HG03354 (cell line): ENCODE measurements at regions not wholly inside any gene's neighbourhood (a gene's known extent, or its start where the extent isn't known, plus 50 kb on each side); places are given as distances from the start of the nearest gene placed in this dataset.
"Not testable (repeated sequence)": the region's sequence is repeated elsewhere in the genome, so short reads cannot be mapped to it uniquely, and the experiment has no call there.

Source experiments
- ATAC-seq: cut with Tn5 transposase; IDR thresholded peaks from one replicate; pipeline ENCODE4 v1.9.1; 2021; ENCODE audit warnings: mild to moderate bottlenecking; ENCODE audit not compliant: unreplicated experiment, poor library complexity, severe bottlenecking

DNA sequence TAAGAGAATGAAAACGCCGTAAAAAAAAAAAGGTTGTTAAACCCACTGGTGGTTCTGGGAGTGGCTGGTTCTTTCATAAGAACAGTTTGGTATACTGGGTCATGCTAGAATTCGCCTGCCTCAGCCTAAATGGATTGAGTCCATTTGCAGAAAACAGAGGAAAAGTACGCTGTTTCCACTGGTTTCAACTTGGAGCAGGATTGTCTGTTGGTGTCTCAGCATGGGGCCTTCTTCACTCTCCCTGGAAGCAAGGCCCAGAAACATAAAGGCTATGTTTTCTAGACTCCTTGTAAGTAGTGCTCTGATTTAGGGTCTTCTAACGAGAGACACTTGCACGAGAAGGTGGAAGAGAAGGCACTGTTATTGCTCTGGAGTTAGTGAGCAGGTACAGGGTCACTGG lies 116.9 kb upstream of the MTAP start:
- no peak for ATAC-seq

DNA sequence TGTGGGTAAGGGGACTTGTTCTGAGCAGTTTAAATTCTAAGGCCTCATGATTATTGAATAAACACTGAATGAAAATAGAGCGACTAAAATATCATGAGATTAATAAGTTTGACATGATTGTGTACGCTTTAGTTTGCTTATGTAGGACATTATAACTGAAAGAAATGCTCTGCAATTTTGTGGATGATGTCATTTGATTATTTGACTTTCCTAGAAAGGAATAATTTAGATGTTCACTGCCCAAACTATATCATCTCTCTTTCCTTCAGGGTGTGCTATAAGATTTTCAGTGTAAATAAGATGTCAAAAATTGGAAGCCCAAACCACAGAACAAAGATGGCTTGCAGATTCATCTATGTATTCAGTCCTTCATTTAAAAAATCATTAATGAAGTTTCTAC lies 115.7 kb upstream of the MTAP start:
- no peak for ATAC-seq

DNA sequence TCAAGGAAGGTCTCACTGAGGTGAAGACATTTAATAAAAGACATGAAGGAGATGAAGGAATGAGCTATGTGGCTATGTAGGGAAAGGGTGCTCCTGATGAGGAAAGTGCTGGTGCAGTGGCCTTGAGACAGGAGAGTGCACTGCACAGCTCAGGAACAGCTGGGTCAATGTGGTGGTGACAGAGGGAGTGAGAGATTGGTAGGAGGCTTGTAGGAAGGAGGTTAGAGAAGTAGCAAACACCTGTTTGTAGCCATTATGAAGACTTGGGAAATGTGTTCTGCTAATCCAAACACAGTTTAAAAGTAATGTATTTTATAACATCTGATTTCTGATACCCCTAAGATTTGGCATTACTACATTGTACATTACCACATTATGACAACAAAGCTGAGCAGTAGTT lies 115.1 kb upstream of the MTAP start:
- no peak for ATAC-seq

DNA sequence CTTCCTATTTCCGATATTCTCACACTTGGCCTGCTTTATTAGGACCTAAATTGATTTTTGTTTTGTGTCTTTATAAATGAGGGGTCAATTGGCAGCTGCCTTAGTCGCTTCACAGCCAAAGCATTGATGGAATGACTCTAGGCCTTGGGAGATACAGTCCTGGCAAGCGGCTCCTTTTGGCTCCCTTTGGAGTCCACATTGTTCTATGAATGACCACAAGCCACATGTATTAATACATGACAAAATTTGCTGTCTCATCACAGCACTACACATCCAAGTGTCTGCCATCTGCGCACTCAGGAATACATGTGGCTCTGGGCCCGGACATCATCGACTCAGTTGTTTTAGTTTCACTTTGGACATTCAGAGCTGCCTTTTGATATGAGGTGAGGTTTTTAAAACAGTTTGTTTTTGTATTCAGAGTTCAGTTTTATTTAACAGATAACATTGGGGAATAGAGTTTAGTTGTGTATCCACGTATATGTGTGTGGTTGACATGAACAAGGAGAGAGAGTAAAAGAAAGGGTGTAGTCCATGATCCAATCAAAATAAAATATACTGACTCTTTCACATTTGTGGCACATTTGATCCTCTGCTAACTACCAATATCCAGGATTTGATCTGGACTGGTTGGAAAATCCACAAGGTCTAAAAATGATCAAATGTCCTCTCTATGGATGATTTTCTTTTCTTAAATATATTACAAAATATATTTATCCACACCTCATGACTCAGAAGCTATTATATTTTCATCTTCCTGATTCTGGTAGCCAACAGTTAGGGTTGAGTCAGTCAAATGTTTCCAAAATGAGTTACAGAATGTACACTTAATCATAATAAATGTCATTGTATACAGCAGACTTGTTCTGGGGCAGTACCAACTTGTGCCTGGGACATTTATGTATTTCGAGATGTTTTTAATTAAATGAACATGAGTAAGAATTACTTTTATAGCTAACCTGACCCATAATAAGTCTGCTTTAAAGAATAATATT lies 114.0 kb upstream of the MTAP start:
- no peak for ATAC-seq

DNA sequence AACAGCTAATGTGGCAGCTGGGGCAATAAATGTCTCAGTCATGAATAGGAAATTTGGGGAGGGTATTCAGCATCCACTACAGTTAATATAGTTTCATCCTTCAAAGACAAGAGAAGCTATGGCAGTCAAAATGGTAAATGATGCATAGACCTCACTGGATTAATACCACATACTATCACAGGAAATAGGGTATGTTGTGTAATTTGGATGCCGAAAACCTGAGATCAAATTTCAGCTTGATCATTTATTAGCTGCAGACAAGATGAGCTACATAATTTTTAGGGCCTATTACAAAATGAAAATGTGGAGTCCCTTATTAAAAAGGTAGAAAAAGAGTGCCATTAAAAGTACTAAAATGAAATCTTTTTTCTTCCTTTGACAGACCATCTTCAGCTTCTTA lies 112.6 kb upstream of the MTAP start:
- no peak for ATAC-seq

DNA sequence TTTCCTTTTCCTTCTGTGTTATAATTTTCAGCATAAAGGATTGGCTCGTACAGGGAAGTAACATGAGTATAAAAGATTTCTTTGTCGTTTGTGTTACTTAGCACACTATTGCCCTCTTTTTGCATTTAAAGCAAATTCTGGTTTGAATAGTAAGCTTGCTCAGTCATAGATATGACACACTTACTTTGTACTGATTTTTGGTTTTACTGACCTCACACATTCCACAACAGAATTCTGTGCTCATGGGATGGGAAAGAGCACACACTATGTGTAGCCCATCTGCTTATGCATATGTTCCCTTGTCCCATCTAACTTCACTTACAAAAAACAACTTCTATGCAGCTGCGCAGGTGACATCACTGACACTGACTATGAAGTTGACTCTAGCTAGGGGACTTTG lies 111.9 kb upstream of the MTAP start:
- ATAC-seq, result no peak

DNA sequence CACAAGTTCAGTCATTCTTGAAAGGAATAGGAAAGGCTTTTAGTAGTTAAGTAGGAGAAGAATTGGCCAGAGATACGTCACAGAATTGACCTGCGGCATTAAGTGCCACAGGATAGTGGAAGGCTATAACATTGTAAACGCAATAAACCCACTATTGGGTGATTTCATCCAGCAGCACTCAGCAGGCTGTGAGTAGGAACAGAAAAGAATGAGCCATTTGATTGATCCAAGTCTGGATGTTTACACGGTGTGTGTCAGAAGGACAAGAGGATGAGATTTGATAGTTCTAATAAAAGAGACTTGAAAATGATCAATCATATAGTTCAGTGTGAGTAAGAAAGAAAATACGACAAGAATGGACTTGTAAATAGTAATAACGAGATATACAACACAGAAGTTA lies 110.0 kb upstream of the MTAP start:
- no peak for ATAC-seq

DNA sequence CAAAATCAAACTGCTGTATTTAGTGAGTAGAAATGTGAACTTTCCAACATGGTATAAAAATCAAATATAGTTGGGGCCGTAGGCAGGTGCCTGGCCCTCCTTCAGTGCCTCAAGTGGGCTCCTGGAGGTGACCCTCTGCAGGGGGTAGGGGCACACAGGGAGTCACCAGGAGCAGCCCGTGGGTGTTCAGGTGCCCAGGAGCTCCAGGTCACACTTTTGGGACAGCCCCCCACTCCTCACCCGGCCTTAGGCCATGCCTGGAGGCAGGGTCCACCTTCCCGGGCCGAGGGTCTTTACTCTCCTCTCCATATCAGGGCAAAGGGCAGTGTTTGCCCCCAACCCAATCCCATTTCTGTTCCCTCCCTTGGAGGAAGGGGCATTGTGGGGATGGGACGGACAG lies 108.0 kb upstream of the MTAP start:
- no peak for ATAC-seq

DNA sequence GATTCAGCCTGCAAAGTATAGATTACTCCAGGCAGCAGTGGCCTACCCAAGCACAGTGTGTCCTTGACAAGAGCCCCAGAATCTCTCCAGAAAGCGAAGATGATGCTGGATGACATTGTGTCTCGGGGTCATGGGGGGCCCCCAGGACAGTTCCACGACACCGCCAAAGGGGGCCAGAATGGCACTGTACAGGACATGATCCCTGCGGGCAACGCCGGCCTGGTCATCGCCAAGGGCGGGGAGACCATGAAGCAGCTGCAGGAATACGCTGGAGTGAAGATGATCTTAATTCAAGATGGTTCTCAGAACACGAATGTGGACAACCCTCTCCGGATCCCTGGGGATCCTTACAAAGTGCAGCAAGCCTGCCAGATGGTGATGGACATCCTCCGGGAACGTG lies 107.0 kb upstream of the MTAP start:
- no peak for ATAC-seq

DNA sequence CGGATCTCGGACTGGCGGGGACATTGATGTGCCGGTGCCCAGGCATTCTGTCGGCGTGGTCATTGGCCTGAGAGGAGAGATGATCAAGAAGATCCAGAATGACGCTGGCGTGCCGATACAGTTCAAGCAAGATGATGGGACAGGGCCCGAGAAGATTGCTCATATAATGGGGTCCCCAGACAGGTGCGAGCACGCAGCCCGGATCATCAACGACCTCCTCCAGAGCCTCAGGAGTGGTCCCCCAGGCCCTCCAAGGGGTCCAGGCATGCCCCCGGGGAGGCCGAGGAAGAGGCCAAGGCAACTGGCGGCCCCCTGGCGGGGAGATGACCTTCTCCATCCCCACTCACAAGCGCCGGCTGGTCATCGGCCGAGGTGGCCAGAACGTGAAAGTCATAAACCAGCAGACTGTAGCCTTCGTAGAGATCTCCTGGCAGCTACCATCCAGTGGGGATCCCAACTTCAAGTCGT lies 106.5 kb upstream of the MTAP start:
- ATAC-seq, result no peak

DNA sequence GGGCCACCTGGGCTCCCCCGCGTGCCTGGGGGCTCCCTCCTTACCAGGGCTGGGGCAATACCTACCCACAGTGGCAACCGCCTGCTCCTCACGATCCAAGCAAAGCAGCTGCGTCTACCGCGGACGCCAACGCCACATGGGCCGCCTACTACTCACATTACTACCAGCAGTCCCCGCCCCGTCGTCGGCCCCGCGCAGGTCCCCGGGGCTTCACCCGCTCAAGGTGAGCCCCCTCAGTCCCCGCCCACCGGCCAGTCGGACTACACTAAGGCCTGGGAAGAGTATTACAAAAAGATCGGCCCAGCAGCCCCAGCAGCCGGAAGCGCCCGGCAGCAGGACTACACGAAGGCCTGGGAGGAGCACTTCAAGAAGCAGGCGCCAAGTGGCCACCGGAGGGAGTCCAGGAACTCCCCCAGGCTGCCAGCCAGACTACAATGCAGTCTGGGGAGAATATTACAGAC lies 106.0 kb upstream of the MTAP start:
- ATAC-seq, result no peak

DNA sequence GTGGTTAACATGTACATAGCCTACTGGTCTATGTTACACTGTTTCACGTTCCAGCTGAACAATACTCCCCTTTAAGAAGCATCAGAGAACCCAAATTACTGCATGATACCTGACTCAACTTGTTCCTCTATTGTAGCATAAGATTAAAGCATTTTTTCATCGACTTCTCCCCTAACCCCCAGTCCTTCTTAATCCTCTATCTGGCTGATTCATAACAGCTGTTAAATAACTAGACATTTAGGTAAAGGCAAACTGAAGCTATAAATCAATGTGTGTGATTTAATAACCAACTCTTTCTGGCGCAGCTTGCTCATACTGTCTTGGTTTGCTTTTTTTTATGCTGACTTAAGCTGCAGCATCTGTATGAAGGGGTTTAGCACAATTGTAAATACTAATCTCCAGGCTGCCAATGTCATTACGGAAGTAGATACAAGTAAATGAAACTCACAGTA lies 94.2 kb upstream of the MTAP start:
- no peak for ATAC-seq

DNA sequence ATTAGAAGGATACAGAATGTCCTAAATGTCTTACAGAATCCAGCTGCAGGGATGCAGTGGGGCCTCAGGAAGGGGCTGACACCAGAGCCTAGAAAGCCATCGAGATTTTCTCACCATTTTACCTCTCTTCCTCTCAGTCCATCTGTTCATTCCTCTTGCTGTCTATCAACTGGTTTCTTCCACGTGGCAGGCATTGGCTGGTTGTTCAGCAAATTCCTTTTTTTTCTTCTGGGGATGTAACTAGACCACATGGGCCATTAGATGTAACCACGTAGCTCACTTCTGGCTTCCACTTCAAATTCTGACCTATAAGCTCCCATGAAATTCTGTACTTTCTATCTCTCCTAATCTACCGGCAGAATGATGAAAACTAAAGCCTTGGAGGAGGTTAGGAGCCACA lies 93.6 kb upstream of the MTAP start:
- ATAC-seq, result no peak

DNA sequence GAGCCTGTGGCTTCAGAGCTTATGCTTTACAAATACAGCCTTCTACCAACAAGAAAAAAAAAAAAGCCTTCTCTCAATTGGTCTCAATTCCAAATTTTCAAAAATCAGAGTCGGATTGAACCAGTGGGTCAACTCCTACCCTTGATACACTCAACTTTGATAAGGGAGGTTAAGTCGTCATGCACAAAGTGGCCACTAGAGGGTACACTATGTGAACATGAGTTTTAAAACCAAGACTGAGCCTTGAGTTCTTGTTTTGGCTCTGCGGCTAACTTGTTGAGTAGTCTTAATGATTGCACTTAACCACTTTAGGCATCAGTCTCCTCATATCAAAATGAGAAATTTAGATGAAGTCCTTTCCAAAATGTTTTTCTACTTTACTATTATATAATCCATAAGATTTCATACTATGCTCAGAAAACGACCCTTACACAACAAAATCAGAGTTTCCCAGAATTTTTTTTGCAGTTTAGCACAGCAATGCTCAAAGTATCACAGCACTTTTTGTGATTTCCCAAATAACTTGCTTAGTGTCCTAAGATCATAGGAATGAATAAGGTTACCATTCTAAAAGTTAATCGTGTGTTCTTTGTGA lies 92.9 kb upstream of the MTAP start:
- peak; percentile 77 for ATAC-seq

DNA sequence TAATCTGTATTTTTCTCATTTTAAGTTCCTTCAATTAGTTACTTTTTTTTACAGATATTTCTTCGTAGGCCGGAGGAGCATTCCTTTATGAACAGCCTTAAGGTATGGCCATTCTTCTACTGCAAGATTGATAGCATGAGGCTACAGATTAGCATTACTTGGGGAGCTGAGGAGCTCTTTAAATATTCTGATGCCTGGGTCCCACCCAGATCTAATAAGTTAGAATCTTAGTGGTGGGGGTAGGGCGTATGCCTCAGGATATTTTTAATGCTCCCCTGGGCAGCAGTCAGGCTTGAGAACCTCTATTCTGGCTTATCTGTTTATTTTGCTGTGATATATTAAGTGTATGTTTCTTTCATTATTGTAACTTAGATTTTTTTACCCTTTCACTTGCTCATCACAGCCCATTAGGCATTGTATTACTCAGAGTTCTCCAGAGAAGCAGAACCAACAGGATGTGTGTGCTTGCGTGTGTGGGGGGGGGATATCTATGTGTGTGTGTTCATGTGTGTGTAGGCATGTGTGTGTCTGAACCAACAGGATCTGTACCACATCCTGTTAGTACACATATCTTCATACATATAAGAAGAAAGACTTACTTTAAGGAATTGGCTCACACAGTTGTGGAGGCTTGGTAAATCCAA lies 91.8 kb upstream of the MTAP start:
- no peak for ATAC-seq

DNA sequence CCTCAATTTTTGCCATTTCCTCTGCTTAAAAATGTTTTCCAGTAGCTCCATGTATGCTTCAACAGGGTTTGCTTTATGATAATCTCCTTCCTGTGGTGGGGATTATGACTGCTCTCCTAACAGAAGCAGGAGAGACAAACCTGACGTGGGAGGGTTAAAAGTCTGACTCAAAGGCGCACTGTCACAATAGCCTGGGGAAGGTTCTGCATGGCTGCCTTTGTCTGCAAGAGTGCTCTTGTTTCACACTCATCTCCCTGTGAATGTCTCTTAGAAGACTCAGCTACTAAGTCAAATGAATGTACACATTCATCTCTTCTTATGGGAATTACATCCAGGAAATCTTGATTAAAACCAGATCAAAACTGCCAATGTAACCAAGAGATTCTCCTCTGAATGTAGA lies 90.9 kb upstream of the MTAP start:
- peak; percentile 47 for ATAC-seq

DNA sequence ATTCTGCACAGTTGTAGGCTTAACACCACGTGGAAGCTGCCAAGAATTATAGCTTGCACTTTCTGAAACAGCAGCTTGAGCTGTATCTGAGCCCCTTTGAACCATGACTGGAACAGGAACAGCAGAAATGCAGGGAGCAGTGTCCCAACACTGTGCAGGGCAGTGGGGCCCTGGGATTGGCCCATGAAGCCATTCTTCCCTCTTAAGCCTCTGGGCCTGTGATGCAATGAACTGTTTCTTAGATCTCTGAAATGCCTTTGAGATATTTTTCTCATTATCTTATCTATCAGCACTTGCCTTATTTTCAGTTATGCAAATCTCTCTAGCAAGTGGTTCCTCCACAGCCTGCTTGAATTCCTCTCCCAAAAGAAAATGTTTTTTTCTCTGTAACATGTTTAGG lies 87.0 kb upstream of the MTAP start:
- no peak for ATAC-seq

DNA sequence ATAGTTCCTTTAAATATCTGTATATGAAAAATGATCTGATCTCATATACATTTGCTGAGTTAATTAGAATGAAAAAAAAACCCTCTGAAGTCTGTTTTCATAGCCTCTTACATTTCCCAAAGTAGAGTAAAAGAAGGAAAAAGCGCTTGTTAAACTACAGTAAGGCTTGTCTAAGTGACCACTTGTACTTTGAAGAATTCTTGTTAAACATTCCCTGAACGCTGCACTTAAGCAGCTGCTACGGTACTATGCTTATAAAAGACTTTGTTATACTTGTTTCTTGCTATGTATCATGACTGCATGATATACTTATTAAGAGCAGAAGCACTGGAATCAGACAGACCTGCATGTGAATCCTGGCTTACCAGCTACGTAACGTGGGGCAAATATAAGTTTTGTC lies 81.7 kb upstream of the MTAP start:
- no peak for ATAC-seq

DNA sequence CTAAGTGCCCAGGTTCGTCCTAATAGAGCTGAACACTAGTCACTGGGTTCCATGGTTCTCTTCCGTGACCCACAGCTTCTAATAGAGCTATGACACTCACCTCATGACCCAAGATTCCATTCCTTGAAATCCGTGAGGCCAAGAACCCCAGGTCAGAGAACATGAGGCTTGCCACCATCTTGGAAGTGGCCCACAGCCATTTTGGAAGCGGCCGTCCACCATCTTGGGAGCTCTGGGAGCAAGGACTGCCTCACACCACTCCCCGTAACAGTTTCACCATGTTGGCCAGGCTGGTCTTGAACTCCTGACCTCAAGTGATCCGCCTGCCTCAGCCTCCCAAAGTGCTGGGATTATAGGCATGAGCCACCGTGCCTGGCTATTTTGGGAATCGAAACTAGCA lies 75.0 kb upstream of the MTAP start:
- not testable (repeated sequence) for ATAC-seq

DNA sequence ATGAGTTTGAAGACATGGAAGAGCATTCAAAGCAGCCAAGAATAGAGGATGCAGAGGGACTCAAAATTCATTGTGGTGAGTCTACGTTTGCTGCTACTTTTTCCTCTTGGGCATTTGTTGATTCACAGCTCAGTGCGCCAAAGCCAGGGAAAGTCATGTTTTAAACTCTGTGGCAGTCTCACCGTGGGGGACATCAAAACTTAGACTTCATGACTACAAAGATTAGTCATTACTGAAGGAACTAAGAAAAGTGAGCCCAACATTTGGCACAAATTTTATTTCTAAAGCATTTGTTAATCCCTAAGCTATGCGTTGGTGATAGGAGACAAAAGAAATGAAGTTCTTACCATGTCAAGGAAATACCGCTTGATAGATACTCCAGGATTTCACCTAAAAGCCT lies 73.7 kb upstream of the MTAP start:
- no peak for ATAC-seq

DNA sequence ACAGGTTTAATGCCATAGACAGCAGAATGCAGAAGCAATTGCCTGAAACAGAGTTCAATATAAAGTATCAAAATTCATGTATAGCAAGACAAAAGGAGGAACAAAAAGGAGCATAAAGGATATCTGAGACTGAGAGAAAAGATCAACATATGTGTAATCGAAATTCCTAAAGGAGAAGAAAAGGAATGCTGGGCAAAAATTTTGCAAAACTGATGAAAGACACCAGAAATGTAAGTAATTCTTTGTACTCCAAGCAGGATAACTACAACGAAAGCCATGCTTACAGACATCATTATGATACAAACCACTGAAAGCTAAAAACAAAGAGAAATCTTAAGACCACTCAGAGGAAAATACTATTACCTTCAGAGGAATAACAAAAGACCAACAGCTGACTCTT lies 72.8 kb upstream of the MTAP start:
- ATAC-seq, result no peak
